ENCODE measurements at regions not wholly inside any gene's neighbourhood (a gene's known extent, or its start where the extent isn't known, plus 50 kb on each side); places are given as distances from the start of the nearest gene placed in this dataset.
"Not testable (repeated sequence)": the region's sequence is repeated elsewhere in the genome, so short reads cannot be mapped to it uniquely, and the experiment has no call there.

DNA sequence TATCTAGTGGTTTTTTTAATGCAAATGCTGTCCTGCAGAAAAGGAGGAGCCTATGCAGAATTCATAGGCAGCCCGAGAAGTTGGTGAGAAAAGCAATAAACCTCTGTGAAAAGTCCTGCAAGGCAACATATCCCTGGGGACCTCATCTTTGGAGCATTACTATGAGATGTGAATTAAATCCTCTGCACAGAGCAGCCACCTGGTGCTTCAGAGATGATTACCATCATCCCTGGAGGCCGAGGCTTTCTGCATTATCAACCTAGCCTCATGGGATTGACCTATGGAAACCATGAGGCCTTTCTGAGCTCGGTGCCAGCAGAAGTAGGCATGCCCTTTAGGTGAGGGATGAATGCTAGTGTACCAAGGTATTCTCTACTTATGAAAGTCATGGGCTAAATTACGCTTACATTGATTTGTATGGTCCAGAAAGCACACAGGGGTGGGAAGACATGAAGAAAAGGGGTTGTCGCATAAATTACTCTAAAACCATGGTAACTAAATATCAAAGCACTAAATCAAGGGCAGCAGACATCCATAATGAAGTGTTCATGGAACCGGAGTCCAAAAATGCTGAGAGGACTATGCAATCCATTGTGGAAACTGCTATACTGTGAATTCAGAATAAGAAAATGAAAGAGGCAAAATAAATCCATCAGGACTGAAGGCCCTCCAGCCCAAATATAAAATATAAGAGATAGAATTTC is 623.5 kb upstream of the DDX18 start:
- DNase-seq (ENCODE audit: low read depth): no peak

- DNase-seq (ENCODE audit: low read depth): no peak
These were observed 619.1 kb upstream of the DDX18 start for GRCh38 chr2:117195381-117195780.

GRCh38 chr2:117199511-117199910 is 615.0 kb upstream of the DDX18 start:
- no peak for DNase-seq (ENCODE audit: low read depth)

DNA sequence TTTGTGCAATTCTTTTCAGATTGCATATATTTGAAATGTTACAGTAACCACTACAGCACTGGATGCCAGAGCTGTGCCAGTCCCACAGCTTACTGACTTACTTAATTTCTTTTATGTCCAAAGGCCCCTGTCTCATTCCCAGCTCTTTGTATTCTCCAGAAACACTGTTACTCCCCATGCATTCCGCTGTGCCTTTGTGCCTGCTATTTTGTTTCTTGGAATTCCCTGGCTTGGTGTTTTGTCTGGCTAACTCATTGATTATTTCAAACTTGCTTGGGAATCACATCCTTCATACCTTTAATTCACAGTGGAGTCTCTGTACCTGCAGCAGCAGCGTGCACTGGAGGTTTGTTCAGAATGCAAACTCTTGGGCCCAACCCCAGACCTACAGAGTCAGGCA is 601.9 kb upstream of the DDX18 start:
- no peak for DNase-seq (ENCODE audit: low read depth)

DNA sequence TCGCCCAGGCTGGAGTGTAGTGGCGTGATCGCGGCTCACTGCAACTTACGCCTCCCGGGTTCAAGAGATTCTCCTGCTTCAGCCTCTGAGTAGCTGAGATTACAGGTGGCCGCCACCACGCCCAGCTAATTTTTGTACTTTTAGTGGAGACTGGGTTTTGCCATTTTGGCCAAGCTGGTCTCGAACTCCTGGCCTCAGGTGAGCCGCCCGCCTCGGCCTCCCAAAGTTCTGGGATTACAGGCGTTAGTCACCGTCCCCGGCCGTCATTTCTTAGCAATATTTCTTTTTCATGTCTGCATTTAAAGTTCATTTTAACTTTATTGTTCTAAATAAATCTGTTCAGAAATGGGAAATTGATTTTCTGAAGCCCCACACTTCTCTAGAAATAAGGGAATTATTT is 597.3 kb upstream of the DDX18 start:
- DNase-seq (ENCODE audit: low read depth): no peak

- DNase-seq (ENCODE audit: low read depth): no peak
These were observed 591.7 kb upstream of the DDX18 start for GRCh38 chr2:117222809-117223208.

DNA sequence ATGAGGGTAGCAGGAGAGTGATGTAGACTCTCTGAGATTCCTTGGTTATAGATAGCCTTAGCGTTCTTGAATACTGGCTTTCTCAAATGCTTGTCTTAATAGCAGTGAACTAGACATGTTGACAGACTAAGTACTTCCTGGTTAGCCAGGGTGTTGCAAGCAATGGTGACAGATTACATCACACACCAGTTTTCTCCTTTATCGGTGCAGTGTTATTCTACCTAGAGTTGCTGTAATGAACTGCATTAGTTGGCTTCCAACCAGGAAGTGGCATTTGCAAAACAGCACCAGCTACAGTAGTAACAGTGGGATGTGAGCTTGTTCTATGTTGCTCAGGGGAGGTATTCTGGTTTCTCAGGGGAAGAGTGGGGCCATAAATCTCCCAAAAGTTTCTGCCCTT is 582.2 kb upstream of the DDX18 start:
- no peak for DNase-seq (ENCODE audit: low read depth)

- no peak for DNase-seq (ENCODE audit: low read depth)
These were observed 557.1 kb upstream of the DDX18 start for GRCh38 chr2:117257362-117257761.

DNA sequence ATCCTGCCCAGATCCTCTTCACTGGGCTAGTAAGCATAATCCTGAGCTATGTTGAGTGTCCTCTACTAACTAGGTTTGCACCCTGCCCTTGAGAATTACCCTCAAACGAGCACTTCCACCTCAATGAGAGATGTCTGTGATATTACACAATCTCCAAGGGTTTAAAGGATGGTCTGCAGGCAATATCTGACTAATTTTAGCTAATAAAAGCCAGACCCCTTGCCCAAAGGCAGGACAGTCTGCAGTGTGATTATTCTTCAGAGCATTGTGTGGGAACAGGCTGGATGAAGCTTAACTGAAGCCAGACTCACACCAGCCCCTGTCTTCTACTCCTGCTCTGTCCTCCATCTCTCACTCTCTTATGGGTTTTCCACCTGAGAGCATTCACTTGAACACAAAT is 544.9 kb upstream of the DDX18 start:
- no peak for DNase-seq (ENCODE audit: low read depth)

DNA sequence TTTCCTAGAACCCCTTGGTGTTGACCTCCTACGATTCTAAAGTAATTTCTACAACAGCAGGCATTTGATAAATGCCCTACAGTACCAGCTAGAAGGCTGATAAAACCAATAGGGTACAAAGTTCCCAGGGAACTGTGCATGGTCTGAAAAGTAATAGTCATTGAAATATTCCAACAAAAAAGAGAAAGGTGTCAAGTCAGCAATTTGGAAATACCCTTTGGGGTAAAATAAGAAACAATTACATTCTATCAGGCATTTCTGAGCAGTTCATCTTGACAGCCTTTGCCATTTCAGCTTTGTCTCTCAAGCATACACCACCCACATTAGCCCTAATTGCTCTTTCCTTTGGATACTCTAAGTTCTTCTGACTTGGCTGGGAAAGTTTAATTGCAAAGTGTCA is 542.9 kb upstream of the DDX18 start:
- no peak for DNase-seq (ENCODE audit: low read depth)

DNA sequence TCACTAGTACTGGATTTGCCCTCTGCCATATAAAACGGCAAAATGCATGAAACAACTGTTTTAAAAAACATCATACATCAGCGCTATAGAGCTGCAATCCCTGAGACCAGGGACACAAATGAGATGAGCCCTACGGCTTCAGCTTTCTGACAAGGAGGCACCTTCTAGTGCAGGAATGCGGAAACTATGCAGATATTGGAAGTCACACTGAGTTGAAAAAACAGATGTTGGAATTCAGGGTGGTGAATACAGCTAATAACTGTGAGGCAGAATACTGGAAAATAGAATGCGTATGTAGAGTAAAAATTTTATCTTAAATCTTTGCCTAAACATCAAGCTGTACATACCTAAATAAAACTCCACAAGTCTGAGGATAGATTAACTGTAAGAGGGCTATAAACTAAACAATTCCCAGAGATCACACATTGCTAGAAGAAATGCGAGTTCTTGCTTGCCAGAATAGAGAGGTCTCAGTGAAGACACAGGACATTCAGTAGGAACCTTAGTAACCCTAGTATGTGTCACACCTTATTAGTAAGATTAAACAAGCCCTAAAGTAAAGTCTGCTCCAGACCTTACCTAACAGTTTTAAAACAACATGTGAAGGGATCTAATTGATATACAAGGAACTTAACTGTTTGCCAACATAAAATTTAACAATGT is 541.4 kb upstream of the DDX18 start:
- no peak for DNase-seq (ENCODE audit: low read depth)

GRCh38 chr2:117293012-117293411 is 521.5 kb upstream of the DDX18 start:
- no peak for DNase-seq (ENCODE audit: low read depth)

- DNase-seq (ENCODE audit: low read depth): no peak
These were observed 515.0 kb upstream of the DDX18 start for GRCh38 chr2:117299451-117299850.

DNA sequence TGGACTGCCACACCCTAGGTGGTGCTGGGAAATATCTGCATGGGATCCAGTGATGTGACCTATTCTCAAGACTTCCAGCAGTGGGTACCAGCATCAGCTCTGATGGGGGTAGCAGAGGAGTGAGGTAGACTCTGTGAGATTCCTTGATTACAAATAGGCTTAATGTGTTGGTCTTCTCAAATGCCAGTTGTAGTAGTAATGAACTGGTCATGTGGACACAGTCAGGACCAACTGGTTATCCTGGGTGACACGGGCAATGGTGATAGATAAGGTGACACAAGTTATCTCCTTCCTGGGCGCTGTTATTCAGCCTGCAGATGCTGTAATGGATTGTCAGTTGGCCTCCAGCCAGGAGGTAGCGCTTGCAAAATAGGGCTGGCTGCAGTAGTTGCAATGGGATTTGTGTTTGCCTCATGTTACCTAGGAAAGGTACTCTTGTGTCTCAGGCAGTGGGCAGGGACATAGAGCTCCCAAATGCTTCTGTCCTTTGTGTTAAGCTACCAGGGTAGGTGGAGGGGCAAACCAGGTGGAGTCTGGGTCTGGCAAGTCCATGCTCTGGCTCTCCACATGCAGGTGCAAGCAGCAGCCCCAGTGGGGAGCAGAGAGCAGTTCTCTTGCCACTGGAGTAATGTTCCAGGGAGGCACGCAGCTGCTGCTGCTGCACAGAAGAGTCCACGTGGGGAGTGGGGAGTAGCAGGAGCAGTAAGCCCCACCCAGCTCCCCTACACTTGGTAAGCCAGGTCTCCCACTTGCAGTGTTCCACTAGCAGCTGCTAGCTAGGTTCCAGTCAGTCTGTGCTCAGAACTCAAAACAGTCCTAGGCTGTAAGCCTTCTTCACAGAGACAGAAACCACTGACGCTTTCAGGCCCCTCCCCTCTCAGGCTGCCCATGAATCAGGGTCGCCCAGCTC is 505.4 kb upstream of the DDX18 start:
- DNase-seq (ENCODE audit: low read depth): no peak

GRCh38 chr2:117321816-117322215 is 492.7 kb upstream of the DDX18 start:
- no peak for DNase-seq (ENCODE audit: low read depth)

GRCh38 chr2:117323331-117323730 is 491.2 kb upstream of the DDX18 start:
- DNase-seq (ENCODE audit: low read depth): no peak

DNA sequence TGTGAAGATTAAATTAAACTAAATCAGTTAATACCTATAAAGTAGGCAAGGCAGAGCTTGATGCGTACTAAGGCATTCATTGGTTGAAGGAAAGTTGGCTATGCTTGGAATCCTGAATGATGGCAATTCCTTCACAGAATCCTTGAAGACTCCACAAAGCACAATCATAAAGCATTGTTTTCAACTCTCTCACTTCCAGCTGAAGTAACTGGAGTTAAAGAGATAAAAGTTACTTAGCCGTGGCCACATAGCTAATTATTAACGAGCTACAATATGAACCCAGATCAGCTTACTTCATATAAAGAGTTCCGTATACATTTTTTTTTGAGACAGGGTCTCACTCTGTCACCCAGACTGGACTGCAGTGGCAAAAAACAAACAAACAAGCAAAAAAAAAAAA is 483.9 kb upstream of the DDX18 start:
- DNase-seq (ENCODE audit: low read depth): no peak

DNA sequence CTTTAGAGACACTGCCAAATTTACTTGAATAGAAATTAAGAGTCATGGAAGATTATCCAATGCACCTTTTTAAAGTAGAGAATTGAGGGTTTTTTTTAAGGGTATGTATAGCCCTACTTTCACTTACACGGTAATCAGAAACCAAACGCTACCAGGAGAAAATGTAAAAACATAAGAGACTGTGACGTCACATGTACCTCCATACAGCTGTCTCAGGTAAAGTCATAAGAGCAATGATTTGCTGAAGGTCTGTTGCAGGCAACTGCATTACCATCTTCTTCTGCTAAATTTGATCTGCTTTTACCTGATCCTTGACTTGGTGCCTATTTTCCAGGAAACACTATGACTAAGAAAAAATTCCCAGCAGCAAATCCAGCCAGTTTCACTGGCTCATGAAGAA is 478.5 kb upstream of the DDX18 start:
- no peak for DNase-seq (ENCODE audit: low read depth)

GRCh38 chr2:117336496-117336895 is 478.0 kb upstream of the DDX18 start:
- DNase-seq (ENCODE audit: low read depth): no peak

GRCh38 chr2:117337981-117338380 is 476.5 kb upstream of the DDX18 start:
- not testable (repeated sequence) for DNase-seq (ENCODE audit: low read depth)

DNA sequence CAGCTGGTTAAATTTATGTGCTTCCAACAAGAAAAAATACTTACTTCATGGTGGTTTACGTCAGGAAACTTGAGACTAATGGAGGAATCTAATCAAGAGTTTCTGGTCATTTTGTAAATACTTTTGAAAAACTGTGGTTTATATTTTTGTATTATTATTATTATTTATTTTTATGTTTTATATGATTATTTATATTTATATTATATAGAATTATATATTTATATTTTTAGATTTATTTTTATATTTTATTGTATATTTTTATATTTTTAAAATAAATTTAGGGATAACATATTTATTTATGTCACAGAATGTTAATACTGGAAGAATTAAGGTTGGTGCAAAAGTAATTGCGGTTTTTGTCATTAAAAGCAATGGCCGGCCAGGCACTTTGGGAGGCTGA is 474.5 kb upstream of the DDX18 start:
- no peak for DNase-seq (ENCODE audit: low read depth)

DNA sequence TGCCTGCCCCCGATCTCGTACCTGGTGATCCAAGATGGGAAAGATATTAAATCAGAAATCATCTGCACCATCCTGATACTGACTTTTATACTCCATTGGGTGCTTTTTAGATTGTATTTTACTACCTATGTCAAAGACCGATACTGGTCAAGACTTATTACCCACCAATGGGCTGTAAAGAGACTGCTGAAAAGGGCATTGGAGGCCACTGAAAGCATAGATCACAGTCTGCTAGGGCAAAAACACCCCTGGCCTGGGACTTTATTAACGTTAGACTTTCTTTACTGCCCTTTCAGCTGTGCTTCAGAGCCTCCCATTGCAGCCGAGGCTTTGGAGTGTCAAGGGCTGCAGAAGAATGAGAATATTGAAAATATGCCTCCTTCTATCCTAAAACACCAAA is 472.8 kb upstream of the DDX18 start:
- DNase-seq (ENCODE audit: low read depth): no peak
